DND-41 (cell line): ENCODE measurements at regions not wholly inside any gene's neighbourhood (a gene's known extent, or its start where the extent isn't known, plus 50 kb on each side); places are given as distances from the start of the nearest gene placed in this dataset.

Source experiments
- CTCF ChIP-seq: IDR thresholded peaks from 2 replicates; pipeline ENCODE4 v1.5.1; 2012; ENCODE audit warnings: borderline replicate concordance, low read length, moderate library complexity, mild to moderate bottlenecking; ENCODE audit not compliant: poor library complexity, severe bottlenecking; ENCODE audit errors: extremely low read depth
- EZH2 ChIP-seq: IDR thresholded peaks from 3 replicates; pipeline ENCODE4 v1.6.1; 2012; ENCODE audit warnings: borderline replicate concordance, low read depth, mild to moderate bottlenecking, moderate library complexity, low read length, inconsistent platforms; ENCODE audit not compliant: severe bottlenecking

- no peak for TF ChIP-seq CTCF
- no peak for TF ChIP-seq EZH2
These were observed 312.3 kb downstream of the ZBBX start for GRCh38 chr3:167067787-167068161.
